ENCODE measurements at regions not wholly inside any gene's neighbourhood (a gene's known extent, or its start where the extent isn't known, plus 50 kb on each side); places are given as distances from the start of the nearest gene placed in this dataset.

DNA sequence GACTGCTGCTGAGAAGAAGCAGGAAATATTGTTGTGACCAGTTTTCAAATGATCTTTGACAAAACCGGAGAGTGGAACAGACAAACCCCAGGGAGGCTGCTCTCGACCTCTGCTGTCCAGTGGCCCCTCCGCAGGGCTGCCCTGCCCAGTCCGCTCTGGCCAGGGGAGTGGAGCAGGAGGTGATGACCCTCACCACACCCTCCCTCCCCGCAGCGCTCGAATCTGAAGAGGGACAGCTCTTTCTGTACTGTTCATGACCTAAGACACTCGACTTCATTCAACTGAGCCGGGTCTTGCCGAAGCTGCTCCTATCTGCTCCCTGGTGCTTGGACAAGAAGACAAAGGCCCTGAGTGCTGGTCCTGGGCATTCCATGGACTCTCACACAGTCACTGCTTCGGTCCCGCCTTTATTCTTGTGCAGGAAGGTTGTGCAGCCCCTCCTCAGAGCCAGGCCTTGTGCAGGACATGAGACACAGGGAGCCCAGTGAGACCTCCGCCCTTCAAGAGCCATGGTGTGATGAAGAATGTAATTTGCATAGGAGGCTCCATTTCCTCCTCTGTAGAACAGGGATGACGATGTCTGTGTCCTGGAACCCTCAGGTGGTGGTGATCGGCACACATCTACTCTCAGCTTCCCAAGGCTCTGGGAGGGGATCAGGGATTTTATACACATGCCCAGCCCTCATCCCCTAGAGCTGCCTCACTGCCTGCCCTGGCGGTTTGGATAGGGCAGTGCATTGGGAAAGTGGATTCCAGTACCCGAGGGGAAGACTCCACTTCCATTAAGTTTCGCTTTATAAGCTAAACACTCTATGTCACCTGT is 97.1 kb upstream of the PRR20G start:
- DNase-seq = no peak
- TF ChIP-seq CTCF (IDR thresholded peaks at IDR 0.05; ENCODE audit: partially characterized antibody, unreplicated experiment) = no peak
- Mint-ChIP-seq H3K4me1 (ENCODE audit: low read depth, unreplicated experiment) (no peaks in the 10 kb centered on the region), H3K4me3 (ENCODE audit: unreplicated experiment) (no peak overlapping the region), H3K27me3 (ENCODE audit: unreplicated experiment) (peaks cover 7% of the 10 kb centered on the region), H3K9me3 (ENCODE audit: unreplicated experiment) (peaks cover 4% of the 10 kb centered on the region), H3K27ac (ENCODE audit: unreplicated experiment) (no peak overlapping the region), H3K36me3 (ENCODE audit: unreplicated experiment) (peaks cover 22% of the 10 kb centered on the region)

DNA sequence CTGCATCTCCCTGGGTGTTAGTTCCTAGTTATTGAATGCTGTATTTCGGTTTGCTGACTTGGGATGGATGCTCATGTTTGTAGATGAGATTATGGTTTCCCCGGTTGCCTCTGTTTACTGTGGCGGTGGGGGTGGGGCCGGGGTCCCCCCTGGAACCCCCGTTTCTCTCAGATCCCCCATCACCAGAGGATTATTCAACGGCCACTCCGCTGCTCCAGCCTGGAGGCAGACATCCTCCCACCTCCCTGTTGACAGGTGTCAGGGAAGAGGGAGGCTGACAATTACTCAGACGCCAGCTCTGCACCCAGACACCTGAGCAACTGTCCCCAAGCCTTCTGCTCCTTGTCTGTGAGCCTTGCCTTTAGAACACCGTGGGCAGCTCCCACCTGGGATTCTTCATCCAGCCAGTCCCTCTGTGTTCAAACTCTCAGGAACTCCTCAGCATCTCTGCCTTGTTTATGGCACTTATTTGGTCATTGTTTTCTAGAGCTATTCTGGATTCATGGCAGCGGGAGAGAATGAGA is 95.9 kb upstream of the PRR20G start:
- Mint-ChIP-seq H3K36me3 (ENCODE audit: unreplicated experiment) (peaks cover 22% of the 10 kb centered on the region), H3K4me1 (ENCODE audit: low read depth, unreplicated experiment) (no peaks in the 10 kb centered on the region), H3K9me3 (ENCODE audit: unreplicated experiment) (peaks cover 2% of the 10 kb centered on the region), H3K27ac (ENCODE audit: unreplicated experiment) (no peak overlapping the region), H3K4me3 (ENCODE audit: unreplicated experiment) (no peak overlapping the region), H3K27me3 (ENCODE audit: unreplicated experiment) (peaks cover 7% of the 10 kb centered on the region)
- no peak for TF ChIP-seq CTCF (IDR thresholded peaks at IDR 0.05; ENCODE audit: partially characterized antibody, unreplicated experiment)
- DNase-seq = no peak

- Mint-ChIP-seq H3K27ac (ENCODE audit: unreplicated experiment) (no peak overlapping the region), H3K27me3 (ENCODE audit: unreplicated experiment) (peaks cover 10% of the 10 kb centered on the region), H3K4me1 (ENCODE audit: low read depth, unreplicated experiment) (peaks cover 2% of the 10 kb centered on the region), H3K4me3 (ENCODE audit: unreplicated experiment) (no peak overlapping the region), H3K36me3 (ENCODE audit: unreplicated experiment) (peaks cover 18% of the 10 kb centered on the region), H3K9me3 (ENCODE audit: unreplicated experiment) (no peaks in the 10 kb centered on the region)
- TF ChIP-seq CTCF (IDR thresholded peaks at IDR 0.05; ENCODE audit: partially characterized antibody, unreplicated experiment) = no peak
- no peak for DNase-seq
Observed at GRCh38 chr3:127377801-127378655, 90.2 kb upstream of the PRR20G start.

- TF ChIP-seq CTCF (IDR thresholded peaks at IDR 0.05; ENCODE audit: partially characterized antibody, unreplicated experiment) = no peak
- DNase-seq = no peak
- H3K27ac Mint-ChIP-seq (ENCODE audit: unreplicated experiment) = no peak overlapping the region
- peaks cover under 1% of the 10 kb centered on the region for H3K9me3 Mint-ChIP-seq (ENCODE audit: unreplicated experiment)
- H3K27me3 Mint-ChIP-seq (ENCODE audit: unreplicated experiment) = peaks cover 8% of the 10 kb centered on the region
- H3K4me1 Mint-ChIP-seq (ENCODE audit: low read depth, unreplicated experiment) = peaks cover 9% of the 10 kb centered on the region
- H3K4me3 Mint-ChIP-seq (ENCODE audit: unreplicated experiment) = no peak overlapping the region
- H3K36me3 Mint-ChIP-seq (ENCODE audit: unreplicated experiment) = peaks cover 1% of the 10 kb centered on the region
Observed at GRCh38 chr3:127375151-127375930, 87.5 kb upstream of the PRR20G start.
